Endothelial cell of umbilical vein (primary cell): ENCODE measurements at regions not wholly inside any gene's neighbourhood (a gene's known extent, or its start where the extent isn't known, plus 50 kb on each side); places are given as distances from the start of the nearest gene placed in this dataset.

ENCODE experiments used
- CTCF ChIP-seq, 2 donors: IDR thresholded peaks; 1 replicate in 1 of 2; 2 replicates in 1 of 2; pipeline ENCODE4 v1.5.1; 2011; ENCODE audit warnings: low read length in 2 of 2, mild to moderate bottlenecking in 2 of 2, moderate library complexity in 2 of 2, control low read depth in 1 of 2, inconsistent platforms in 1 of 2, low read depth in 1 of 2; ENCODE audit not compliant: insufficient read depth in 1 of 2; ENCODE audit errors: extremely low read depth in 1 of 2
- EZH2 ChIP-seq: IDR thresholded peaks from 2 replicates; pipeline ENCODE4 v1.6.1; 2012; ENCODE audit warnings: borderline replicate concordance, low read depth, mild to moderate bottlenecking, moderate library complexity, low read length, inconsistent platforms; ENCODE audit not compliant: severe bottlenecking
- FOS ChIP-seq: IDR thresholded peaks from 2 replicates; pipeline ENCODE4 v1.6.1; 2011; ENCODE audit warnings: mild to moderate bottlenecking, low read length, moderate library complexity, borderline replicate concordance; ENCODE audit not compliant: insufficient read depth
- MYC ChIP-seq: IDR thresholded peaks from one replicate; pipeline ENCODE4 v1.6.1; 2011; ENCODE audit warnings: mild to moderate bottlenecking, low read depth, low read length
- POLR2A ChIP-seq: IDR thresholded peaks from 2 replicates; pipeline ENCODE4 v1.6.1; 2012; ENCODE audit warnings: low read depth, mild to moderate bottlenecking, control low read depth, low read length

GRCh38 chr16:35605921-35606320, 2146.5 kb downstream of the TP53TG3F start:
- TF ChIP-seq POLR2A (no peak), CTCF (IDR thresholded peaks at IDR 0.05; ENCODE audit: extremely low read depth in 1 of 2, insufficient read depth in 1 of 2, low read depth in 1 of 2, low read length in 2 of 2) (no peak), EZH2 (no peak), MYC (no peak), FOS (no peak)
